H9 (cell line): ENCODE measurements at regions not wholly inside any gene's neighbourhood (a gene's known extent, or its start where the extent isn't known, plus 50 kb on each side); places are given as distances from the start of the nearest gene placed in this dataset.

ENCODE experiments used
- DNase-seq: peaks from one replicate; pipeline ENCODE4 v3.0.0-alpha.2; 2017
- H2AFZ ChIP-seq: one replicate; pipeline ENCODE4 v1.6.1; 2013; ENCODE audit warnings: mild to moderate bottlenecking, low read length, control low read depth, moderate library complexity
- H2AK5ac ChIP-seq: 2 replicates; pipeline ENCODE4 v1.6.1; 2013; ENCODE audit warnings: low read length, control low read depth, mixed read lengths; ENCODE audit not compliant: insufficient read length
- H2BK120ac ChIP-seq: one replicate; pipeline ENCODE4 v1.6.1; 2013; ENCODE audit warnings: low read depth, mild to moderate bottlenecking, low read length, control low read depth, inconsistent platforms; ENCODE audit not compliant: poor library complexity, severe bottlenecking
- H2BK12ac ChIP-seq: 2 replicates; pipeline ENCODE4 v1.6.1; 2013; ENCODE audit warnings: low read length, control low read depth, mixed read lengths, low read depth; ENCODE audit not compliant: insufficient read length
- H2BK15ac ChIP-seq: 2 replicates; pipeline ENCODE4 v1.6.1; 2013; ENCODE audit warnings: low read depth, low read length, control low read depth
- H2BK20ac ChIP-seq: one replicate; pipeline ENCODE4 v1.6.1; 2013; ENCODE audit warnings: low read depth, mild to moderate bottlenecking, low read length, control low read depth, inconsistent platforms; ENCODE audit not compliant: poor library complexity, severe bottlenecking
- H2BK5ac ChIP-seq: 2 replicates; pipeline ENCODE4 v1.6.1; 2013; ENCODE audit warnings: low read length, control low read depth, mixed read lengths; ENCODE audit not compliant: insufficient read length
- H3K14ac ChIP-seq: 2 replicates; pipeline ENCODE4 v1.6.1; 2013; ENCODE audit warnings: low read length, control low read depth; ENCODE audit not compliant: insufficient read depth
- H3K18ac ChIP-seq: 2 replicates; pipeline ENCODE4 v1.6.1; 2013; ENCODE audit warnings: low read depth, mild to moderate bottlenecking, mixed read lengths, low read length, control low read depth; ENCODE audit not compliant: insufficient read length
- H3K23ac ChIP-seq: 2 replicates; pipeline ENCODE4 v1.6.1; 2013; ENCODE audit warnings: low read length, control low read depth, mixed read lengths, low read depth; ENCODE audit not compliant: insufficient read length
- H3K23me2 ChIP-seq: 2 replicates; pipeline ENCODE4 v1.6.1; 2013; ENCODE audit warnings: low read depth, mild to moderate bottlenecking, mixed read lengths, low read length, control low read depth; ENCODE audit not compliant: insufficient read length, poor library complexity, severe bottlenecking
- H3K27ac ChIP-seq: 2 replicates; pipeline ENCODE4 v1.5.1; 2013; ENCODE audit warnings: low read length, control low read depth, mixed read lengths, low read depth; ENCODE audit not compliant: insufficient read length
- H3K27me3 ChIP-seq: 2 replicates; pipeline ENCODE4 v1.6.1; 2013; ENCODE audit warnings: low read length, control low read depth, inconsistent platforms; ENCODE audit not compliant: insufficient read depth
- H3K4ac ChIP-seq: 2 replicates; pipeline ENCODE4 v1.6.1; 2013; ENCODE audit warnings: low read depth, mild to moderate bottlenecking, control low read depth, inconsistent platforms, low read length, moderate library complexity
- H3K4me1 ChIP-seq: 2 replicates; pipeline ENCODE4 v1.6.1; 2013; ENCODE audit warnings: low read length, control low read depth, inconsistent platforms; ENCODE audit not compliant: insufficient read depth
- H3K4me2 ChIP-seq: 2 replicates; pipeline ENCODE4 v1.6.1; 2013; ENCODE audit warnings: low read length, control low read depth, mixed read lengths; ENCODE audit not compliant: insufficient read length, insufficient read depth
- H3K56ac ChIP-seq: 2 replicates; pipeline ENCODE4 v1.6.1; 2013; ENCODE audit warnings: low read depth, mild to moderate bottlenecking, mixed read lengths, low read length, control low read depth; ENCODE audit not compliant: insufficient read length
- H3K79me1 ChIP-seq: 2 replicates; pipeline ENCODE4 v1.6.1; 2013; ENCODE audit warnings: low read depth, mild to moderate bottlenecking, moderate library complexity, low read length, control low read depth, inconsistent platforms; ENCODE audit not compliant: insufficient read depth, poor library complexity, severe bottlenecking
- H3K79me2 ChIP-seq: 2 replicates; pipeline ENCODE4 v1.6.1; 2013; ENCODE audit warnings: low read length, control low read depth, inconsistent platforms; ENCODE audit not compliant: insufficient read depth
- H3K9ac ChIP-seq: 2 replicates; pipeline ENCODE4 v1.6.1; 2013; ENCODE audit warnings: low read length, control low read depth, mixed read lengths; ENCODE audit not compliant: insufficient read length; ENCODE audit errors: extremely low read depth
- H3K9me3 ChIP-seq: one replicate; pipeline ENCODE4 v1.6.1; 2013; ENCODE audit warnings: low read depth, low read length, inconsistent platforms; ENCODE audit not compliant: control insufficient read depth
- H3T11ph ChIP-seq: one replicate; pipeline ENCODE4 v1.6.1; 2013; ENCODE audit warnings: mild to moderate bottlenecking, low read length, control low read depth, inconsistent platforms
- H4K20me1 ChIP-seq: one replicate; pipeline ENCODE4 v1.6.1; 2013; ENCODE audit not compliant: control insufficient read depth, insufficient read length, insufficient read depth
- H4K5ac ChIP-seq: 2 replicates; pipeline ENCODE4 v1.6.1; 2013; ENCODE audit warnings: low read depth, mild to moderate bottlenecking, mixed read lengths, low read length, control low read depth; ENCODE audit not compliant: insufficient read length
- H4K8ac ChIP-seq: replicated peaks from 2 replicates; pipeline ENCODE4 v1.6.1; 2013; ENCODE audit warnings: low read length, control low read depth, mixed read lengths, low read depth; ENCODE audit not compliant: insufficient read length
- H4K91ac ChIP-seq: 2 replicates; pipeline ENCODE4 v1.6.1; 2013; ENCODE audit warnings: low read depth, mild to moderate bottlenecking, moderate library complexity, mixed read lengths, low read length, control low read depth; ENCODE audit not compliant: insufficient read length
- H3K27ac Mint-ChIP-seq, 3 experiments: 2 replicates in 2 of 3; 3 replicates in 1 of 3; pipeline ENCODE4 v1.8.0; 2020 to 2021; ENCODE audit warnings: mixed read lengths in 3 of 3, mild to moderate bottlenecking in 1 of 3, moderate library complexity in 1 of 3
- H3K27me3 Mint-ChIP-seq: 2 replicates; pipeline ENCODE4 v1.8.0; 2021; ENCODE audit warnings: low read depth, mild to moderate bottlenecking, moderate library complexity, mixed read lengths
- H3K36me3 Mint-ChIP-seq, 3 experiments: 2 replicates in 2 of 3; 3 replicates in 1 of 3; pipeline ENCODE4 v1.8.0; 2020 to 2021; ENCODE audit warnings: low read depth in 3 of 3, mixed read lengths in 3 of 3; ENCODE audit not compliant: insufficient read depth in 1 of 3
- H3K4me1 Mint-ChIP-seq, 2 experiments: 2 replicates each; pipeline ENCODE4 v1.8.0; 2020; ENCODE audit warnings: mixed read lengths in 2 of 2
- H3K4me3 Mint-ChIP-seq, 2 experiments: 2 replicates in 1 of 2; 3 replicates in 1 of 2; pipeline ENCODE4 v1.8.0; 2020 to 2021; ENCODE audit warnings: mild to moderate bottlenecking in 2 of 2, mixed read lengths in 2 of 2, moderate library complexity in 1 of 2
- H3K9me3 Mint-ChIP-seq, 2 experiments: 2 replicates in 1 of 2; 3 replicates in 1 of 2; pipeline ENCODE4 v1.8.0; 2020; ENCODE audit warnings: mild to moderate bottlenecking in 2 of 2, mixed read lengths in 2 of 2, moderate library complexity in 1 of 2
- WGBS: extraction: QIAGEN DNeasy Blood & Tissue Kit; methylation state at CpG from one replicate; pipeline ENCODE4 v1.1.7; 2013; ENCODE audit warnings: missing lambda C conversion rate, low lambda C conversion rate, mixed read lengths; ENCODE audit not compliant: insufficient read length; ENCODE audit errors: extremely low coverage; 5-methylcytosine and 5-hydroxymethylcytosine counted together
- TF ChIP-seq, protein P1 (sequence below): fragments of 200-600 bp; sonication (generic); conservative IDR thresholded peaks from 3 replicates; pipeline ENCODE4 v1.8.0; 2021; ENCODE audit warnings: antibody characterized with exemption, mild to moderate bottlenecking

DNA sequence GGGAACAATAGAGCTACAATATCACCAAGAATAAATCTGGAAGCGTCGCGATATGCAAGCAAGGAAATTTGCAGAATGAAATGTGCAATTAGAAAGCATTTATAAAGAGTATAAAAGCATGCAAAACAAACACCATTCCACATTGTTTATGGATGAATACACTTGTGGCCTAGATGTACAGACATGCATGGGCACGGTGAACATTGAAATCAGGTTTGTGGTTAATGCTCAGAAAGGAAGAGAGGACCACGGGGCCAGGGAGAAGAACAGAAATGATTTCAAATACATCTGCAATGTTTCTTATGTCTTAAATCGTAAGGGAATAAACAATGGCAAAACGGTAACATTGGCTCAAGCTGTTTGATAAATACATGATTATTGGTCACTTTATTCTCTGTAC is 235.9 kb downstream of the FOXL1 start:
- H3K4me1 ChIP-seq: no peaks in the 10 kb centered on the region
- WGBS: no CpG with 5 or more reads among the region's 7 CpGs
- no peak overlapping the region for H3K4ac ChIP-seq
- no peak overlapping the region for H4K5ac ChIP-seq
- no peak overlapping the region for H2BK20ac ChIP-seq
- no peaks in the 10 kb centered on the region for H3K27me3 ChIP-seq
- no peak overlapping the region for H2AFZ ChIP-seq
- H3K9me3 Mint-ChIP-seq: no peaks in the 10 kb centered on the region
- H3K9me3 ChIP-seq: no peaks in the 10 kb centered on the region
- no peak overlapping the region for H2BK5ac ChIP-seq
- H3K9ac ChIP-seq: no peak overlapping the region
- H3K27ac Mint-ChIP-seq: no peak overlapping the region
- peaks cover 26% of the 10 kb centered on the region for H3K27me3 Mint-ChIP-seq
- no peaks in the 10 kb centered on the region for H3K36me3 Mint-ChIP-seq
- no peaks in the 10 kb centered on the region for H3K79me2 ChIP-seq
- H2BK15ac ChIP-seq: no peak overlapping the region
- no peak overlapping the region for H3T11ph ChIP-seq
- H2AK5ac ChIP-seq: no peak overlapping the region
- H3K23me2 ChIP-seq: no peaks in the 10 kb centered on the region
- no peak overlapping the region for H2BK120ac ChIP-seq
- H3K4me3 Mint-ChIP-seq: no peak overlapping the region
- H3K23ac ChIP-seq: no peak overlapping the region
- H4K8ac ChIP-seq: no peak overlapping the region
- no peak overlapping the region for H3K4me2 ChIP-seq
- peaks cover 4 to 9% of the 10 kb centered on the region in 2 experiments; a peak in 3 of 4 replicates for H3K4me1 Mint-ChIP-seq
- no peaks in the 10 kb centered on the region for H3K79me1 ChIP-seq
- TF ChIP-seq, protein P1, sequence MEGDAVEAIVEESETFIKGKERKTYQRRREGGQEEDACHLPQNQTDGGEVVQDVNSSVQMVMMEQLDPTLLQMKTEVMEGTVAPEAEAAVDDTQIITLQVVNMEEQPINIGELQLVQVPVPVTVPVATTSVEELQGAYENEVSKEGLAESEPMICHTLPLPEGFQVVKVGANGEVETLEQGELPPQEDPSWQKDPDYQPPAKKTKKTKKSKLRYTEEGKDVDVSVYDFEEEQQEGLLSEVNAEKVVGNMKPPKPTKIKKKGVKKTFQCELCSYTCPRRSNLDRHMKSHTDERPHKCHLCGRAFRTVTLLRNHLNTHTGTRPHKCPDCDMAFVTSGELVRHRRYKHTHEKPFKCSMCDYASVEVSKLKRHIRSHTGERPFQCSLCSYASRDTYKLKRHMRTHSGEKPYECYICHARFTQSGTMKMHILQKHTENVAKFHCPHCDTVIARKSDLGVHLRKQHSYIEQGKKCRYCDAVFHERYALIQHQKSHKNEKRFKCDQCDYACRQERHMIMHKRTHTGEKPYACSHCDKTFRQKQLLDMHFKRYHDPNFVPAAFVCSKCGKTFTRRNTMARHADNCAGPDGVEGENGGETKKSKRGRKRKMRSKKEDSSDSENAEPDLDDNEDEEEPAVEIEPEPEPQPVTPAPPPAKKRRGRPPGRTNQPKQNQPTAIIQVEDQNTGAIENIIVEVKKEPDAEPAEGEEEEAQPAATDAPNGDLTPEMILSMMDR: no peak
- no peak overlapping the region for H3K56ac ChIP-seq
- no peak overlapping the region for H2BK12ac ChIP-seq
- no peak overlapping the region for H3K14ac ChIP-seq
- no peak overlapping the region for H3K18ac ChIP-seq
- H4K20me1 ChIP-seq: no peaks in the 10 kb centered on the region
- no peak overlapping the region for H4K91ac ChIP-seq
- H3K27ac ChIP-seq: no peak overlapping the region
- no peak for DNase-seq
